ENCODE measurements at regions not wholly inside any gene's neighbourhood (a gene's known extent, or its start where the extent isn't known, plus 50 kb on each side); places are given as distances from the start of the nearest gene placed in this dataset.

DNA sequence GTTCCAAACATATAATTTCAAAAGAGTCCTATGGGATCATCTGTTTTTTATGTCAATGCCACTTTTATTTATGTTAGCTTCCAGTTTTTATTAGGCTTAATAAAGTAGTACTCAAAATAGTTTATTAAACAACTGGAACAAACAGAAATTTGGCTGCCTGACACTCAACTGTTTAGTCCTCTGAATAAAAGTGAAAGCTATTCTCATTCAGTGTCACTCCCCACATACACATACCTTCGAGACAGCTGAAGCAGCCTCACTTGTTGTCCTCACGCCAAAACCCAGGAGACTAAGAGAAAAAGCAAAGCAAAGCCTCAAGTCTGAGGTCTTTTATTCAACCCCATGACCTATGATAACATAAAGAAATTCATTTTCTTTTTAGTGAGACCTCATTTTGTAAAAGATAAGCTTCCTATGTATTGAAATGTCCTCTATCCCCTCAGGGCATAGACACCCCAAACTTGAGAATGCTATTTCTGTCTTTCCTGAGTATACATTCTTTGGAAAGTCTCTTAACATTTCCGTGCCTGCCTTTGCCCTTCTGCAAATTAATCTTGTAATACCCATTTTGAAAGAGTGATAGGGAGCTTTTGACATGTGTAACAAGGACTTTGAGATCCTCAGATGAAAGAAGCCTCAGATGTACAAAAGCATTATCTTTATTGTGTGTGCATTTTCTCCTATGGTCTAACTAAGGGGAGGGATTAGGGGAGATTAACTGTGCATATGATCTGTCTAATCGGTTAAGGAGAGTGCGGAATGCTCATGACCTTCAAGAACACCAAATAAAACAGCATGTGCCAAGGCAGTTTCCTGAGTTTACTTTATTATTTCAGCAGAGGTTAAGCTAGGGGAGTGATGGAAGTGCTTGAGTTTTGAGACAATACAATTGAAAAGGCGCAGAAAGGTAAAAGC, 1523.7 kb upstream of the PIK3C3 start:
- no peak overlapping the region for H3K23ac ChIP-seq (ENCODE audit: low read length in 2 of 2)
- no peak overlapping the region for H3K27ac ChIP-seq (ENCODE audit: low read length, poor library complexity, severe bottlenecking)
- H2BK12ac ChIP-seq (ENCODE audit: low read length in 2 of 2): no peak overlapping the region
- no peak overlapping the region for H3K4me2 ChIP-seq (ENCODE audit: low read length, poor library complexity, severe bottlenecking)
- no peaks in the 10 kb centered on the region for H3K79me1 ChIP-seq (replicated peaks; ENCODE audit: low read length, poor library complexity, severe bottlenecking)
- H2BK15ac ChIP-seq (ENCODE audit: low read depth, poor library complexity, severe bottlenecking): no peak overlapping the region
- no peak overlapping the region for H4K8ac ChIP-seq (ENCODE audit: low read length)
- no peak overlapping the region for H3K4me3 ChIP-seq (ENCODE audit: insufficient read depth in 1 of 2, low read depth in 1 of 2, low read length in 2 of 2)
- no peaks in the 10 kb centered on the region for H3K36me3 ChIP-seq (ENCODE audit: control insufficient read depth in 1 of 2, insufficient read depth in 2 of 2, low read depth in 1 of 2, low read length in 2 of 2)
- no peak overlapping the region for H3K18ac ChIP-seq (ENCODE audit: low read depth in 1 of 2, low read length in 2 of 2)
- H3K4ac ChIP-seq (ENCODE audit: low read depth in 1 of 2, low read length in 2 of 2): no peak overlapping the region
- H2BK120ac ChIP-seq (ENCODE audit: low read depth, low read length): no peak overlapping the region
- no peak overlapping the region for H3K14ac ChIP-seq (ENCODE audit: low read length in 2 of 2)
- no peaks in the 10 kb centered on the region for H3K4me1 ChIP-seq (ENCODE audit: control insufficient read depth, insufficient read depth, low read depth, low read length)
- H2AFZ ChIP-seq (ENCODE audit: low read depth, low read length): no peak overlapping the region
- WGBS: 95% methylated on average over 5 of the region's 6 CpGs
- no peaks in the 10 kb centered on the region for H3K9me3 ChIP-seq (ENCODE audit: control insufficient read depth, low read length)
- DNase-seq: no peak
- no peak overlapping the region for H2AK5ac ChIP-seq (ENCODE audit: low read length, severe bottlenecking)
- H3K27me3 ChIP-seq (ENCODE audit: control insufficient read depth in 1 of 2, insufficient read depth in 1 of 2, low read length in 2 of 2): no peaks in the 10 kb centered on the region
- no peak overlapping the region for H2BK5ac ChIP-seq (ENCODE audit: low read depth, low read length, poor library complexity, severe bottlenecking)
- no peak overlapping the region for H4K91ac ChIP-seq (ENCODE audit: low read length)
- H3K9ac ChIP-seq (ENCODE audit: low read length): no peak overlapping the region

DNA sequence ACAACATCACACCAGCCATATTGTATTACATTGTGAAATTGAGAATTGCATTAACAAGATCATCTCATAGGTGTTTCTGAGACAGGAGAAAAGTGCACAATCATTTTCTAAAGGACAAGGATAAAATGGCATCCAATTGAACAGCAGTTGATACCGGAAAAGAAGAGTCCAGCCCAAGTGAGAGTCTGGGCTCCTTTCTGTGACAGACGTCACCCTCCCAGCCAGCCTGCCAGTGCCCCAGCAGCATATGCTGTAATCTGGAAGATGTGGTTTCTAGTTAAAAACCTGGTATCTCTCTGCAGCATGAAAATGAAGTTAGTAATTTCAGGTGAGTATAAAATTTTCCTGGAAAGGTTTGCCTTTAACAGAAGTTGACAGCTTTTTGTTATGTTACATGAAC, 1531.7 kb upstream of the PIK3C3 start:
- H2BK120ac ChIP-seq (ENCODE audit: low read depth, low read length): no peak overlapping the region
- no peaks in the 10 kb centered on the region for H3K36me3 ChIP-seq (ENCODE audit: control insufficient read depth in 1 of 2, insufficient read depth in 2 of 2, low read depth in 1 of 2, low read length in 2 of 2)
- no peak overlapping the region for H2BK12ac ChIP-seq (ENCODE audit: low read length in 2 of 2)
- H3K9me3 ChIP-seq (ENCODE audit: control insufficient read depth, low read length): no peaks in the 10 kb centered on the region
- no peaks in the 10 kb centered on the region for H3K79me1 ChIP-seq (replicated peaks; ENCODE audit: low read length, poor library complexity, severe bottlenecking)
- H2AFZ ChIP-seq (ENCODE audit: low read depth, low read length): no peak overlapping the region
- H3K14ac ChIP-seq (ENCODE audit: low read length in 2 of 2): no peak overlapping the region
- no peak overlapping the region for H3K4me2 ChIP-seq (ENCODE audit: low read length, poor library complexity, severe bottlenecking)
- DNase-seq: no peak
- no peak overlapping the region for H2BK5ac ChIP-seq (ENCODE audit: low read depth, low read length, poor library complexity, severe bottlenecking)
- H3K27ac ChIP-seq (ENCODE audit: low read length, poor library complexity, severe bottlenecking): no peak overlapping the region
- no peak overlapping the region for H3K4ac ChIP-seq (ENCODE audit: low read depth in 1 of 2, low read length in 2 of 2)
- no peak overlapping the region for H3K9ac ChIP-seq (ENCODE audit: low read length)
- H4K8ac ChIP-seq (ENCODE audit: low read length): no peak overlapping the region
- H3K23ac ChIP-seq (ENCODE audit: low read length in 2 of 2): no peak overlapping the region
- H2AK5ac ChIP-seq (ENCODE audit: low read length, severe bottlenecking): no peak overlapping the region
- no peak overlapping the region for H3K4me3 ChIP-seq (ENCODE audit: insufficient read depth in 1 of 2, low read depth in 1 of 2, low read length in 2 of 2)
- H2BK15ac ChIP-seq (ENCODE audit: low read depth, poor library complexity, severe bottlenecking): no peak overlapping the region
- H3K4me1 ChIP-seq (ENCODE audit: control insufficient read depth, insufficient read depth, low read depth, low read length): no peaks in the 10 kb centered on the region
- H3K27me3 ChIP-seq (ENCODE audit: control insufficient read depth in 1 of 2, insufficient read depth in 1 of 2, low read length in 2 of 2): no peaks in the 10 kb centered on the region
- no peak overlapping the region for H4K91ac ChIP-seq (ENCODE audit: low read length)
- no peak overlapping the region for H3K18ac ChIP-seq (ENCODE audit: low read depth in 1 of 2, low read length in 2 of 2)
- 95% methylated on average over 2 of the region's 2 CpGs for WGBS

DNA sequence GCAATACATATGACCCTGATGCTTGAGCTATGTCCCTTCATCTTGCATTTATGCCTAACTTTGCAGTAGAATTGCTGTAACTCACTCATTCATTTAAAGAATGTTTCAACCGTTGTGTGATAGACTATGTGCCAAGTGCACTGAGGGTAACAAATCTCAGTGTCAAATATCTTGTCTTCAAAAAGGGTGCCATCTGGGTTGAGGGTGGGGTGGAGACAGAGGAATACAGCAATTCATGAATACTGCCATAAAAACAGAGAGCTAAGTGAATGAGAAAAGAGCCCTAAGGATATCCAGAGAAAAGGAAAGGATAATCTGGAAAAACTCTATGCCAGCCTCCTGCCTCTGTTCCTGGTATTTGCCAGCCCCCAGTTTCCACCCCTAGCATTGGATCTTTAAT, 1534.4 kb upstream of the PIK3C3 start:
- H3K9ac ChIP-seq (ENCODE audit: low read length): no peak overlapping the region
- H3K4me2 ChIP-seq (ENCODE audit: low read length, poor library complexity, severe bottlenecking): no peak overlapping the region
- H2BK5ac ChIP-seq (ENCODE audit: low read depth, low read length, poor library complexity, severe bottlenecking): no peak overlapping the region
- H2BK15ac ChIP-seq (ENCODE audit: low read depth, poor library complexity, severe bottlenecking): no peak overlapping the region
- H3K36me3 ChIP-seq (ENCODE audit: control insufficient read depth in 1 of 2, insufficient read depth in 2 of 2, low read depth in 1 of 2, low read length in 2 of 2): no peaks in the 10 kb centered on the region
- no peak overlapping the region for H3K4me3 ChIP-seq (ENCODE audit: insufficient read depth in 1 of 2, low read depth in 1 of 2, low read length in 2 of 2)
- H2AFZ ChIP-seq (ENCODE audit: low read depth, low read length): no peak overlapping the region
- H3K79me1 ChIP-seq (replicated peaks; ENCODE audit: low read length, poor library complexity, severe bottlenecking): no peaks in the 10 kb centered on the region
- H3K27ac ChIP-seq (ENCODE audit: low read length, poor library complexity, severe bottlenecking): no peak overlapping the region
- DNase-seq: no peak
- H3K27me3 ChIP-seq (ENCODE audit: control insufficient read depth in 1 of 2, insufficient read depth in 1 of 2, low read length in 2 of 2): no peaks in the 10 kb centered on the region
- H2BK12ac ChIP-seq (ENCODE audit: low read length in 2 of 2): no peak overlapping the region
- no peaks in the 10 kb centered on the region for H3K9me3 ChIP-seq (ENCODE audit: control insufficient read depth, low read length)
- H3K4ac ChIP-seq (ENCODE audit: low read depth in 1 of 2, low read length in 2 of 2): no peak overlapping the region
- H3K23ac ChIP-seq (ENCODE audit: low read length in 2 of 2): no peak overlapping the region
- H4K91ac ChIP-seq (ENCODE audit: low read length): no peak overlapping the region
- no peak overlapping the region for H3K18ac ChIP-seq (ENCODE audit: low read depth in 1 of 2, low read length in 2 of 2)
- no peak overlapping the region for H3K14ac ChIP-seq (ENCODE audit: low read length in 2 of 2)
- WGBS: 92% methylated on average over 1 of the region's 1 CpG
- no peak overlapping the region for H4K8ac ChIP-seq (ENCODE audit: low read length)
- no peaks in the 10 kb centered on the region for H3K4me1 ChIP-seq (ENCODE audit: control insufficient read depth, insufficient read depth, low read depth, low read length)
- H2AK5ac ChIP-seq (ENCODE audit: low read length, severe bottlenecking): no peak overlapping the region
- H2BK120ac ChIP-seq (ENCODE audit: low read depth, low read length): no peak overlapping the region

DNA sequence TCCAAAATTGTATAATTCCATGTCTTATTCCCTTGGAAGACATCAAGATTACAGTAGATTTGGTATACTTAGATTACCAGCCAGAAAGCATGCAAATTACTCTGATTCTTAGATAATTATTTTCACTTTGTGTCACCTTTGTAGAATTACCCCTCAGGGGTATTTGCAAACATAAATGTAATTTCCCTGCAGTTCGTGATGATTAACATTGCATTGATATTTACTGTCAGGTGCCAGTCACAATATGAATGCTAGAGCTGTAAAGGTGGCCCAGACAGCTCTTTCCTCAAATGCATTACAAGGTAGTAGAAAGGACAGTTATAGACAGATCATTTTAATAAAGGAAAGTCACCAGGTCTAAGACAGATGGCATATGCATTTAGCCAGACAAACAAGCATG, 1537.5 kb upstream of the PIK3C3 start:
- Histone ChIP-seq H3K9ac (ENCODE audit: low read length) (no peak overlapping the region), H2BK15ac (ENCODE audit: low read depth, poor library complexity, severe bottlenecking) (no peak overlapping the region)

More for the DNA sequence above, 1537.5 kb upstream of the PIK3C3 start:
- Histone ChIP-seq H3K9me3 (ENCODE audit: control insufficient read depth, low read length) (no peaks in the 10 kb centered on the region), H2BK120ac (ENCODE audit: low read depth, low read length) (no peak overlapping the region), H3K79me1 (replicated peaks; ENCODE audit: low read length, poor library complexity, severe bottlenecking) (no peaks in the 10 kb centered on the region), H3K14ac (ENCODE audit: low read length in 2 of 2) (no peak overlapping the region), H3K4me1 (ENCODE audit: control insufficient read depth, insufficient read depth, low read depth, low read length) (no peaks in the 10 kb centered on the region), H2BK12ac (ENCODE audit: low read length in 2 of 2) (no peak overlapping the region), H3K4me2 (ENCODE audit: low read length, poor library complexity, severe bottlenecking) (no peak overlapping the region), H3K27ac (ENCODE audit: low read length, poor library complexity, severe bottlenecking) (no peak overlapping the region), H4K91ac (ENCODE audit: low read length) (no peak overlapping the region), H3K36me3 (ENCODE audit: control insufficient read depth in 1 of 2, insufficient read depth in 2 of 2, low read depth in 1 of 2, low read length in 2 of 2) (no peaks in the 10 kb centered on the region), H4K8ac (ENCODE audit: low read length) (no peak overlapping the region), H2BK5ac (ENCODE audit: low read depth, low read length, poor library complexity, severe bottlenecking) (no peak overlapping the region), H2AK5ac (ENCODE audit: low read length, severe bottlenecking) (no peak overlapping the region), H3K4me3 (ENCODE audit: insufficient read depth in 1 of 2, low read depth in 1 of 2, low read length in 2 of 2) (no peak overlapping the region), H3K4ac (ENCODE audit: low read depth in 1 of 2, low read length in 2 of 2) (no peak overlapping the region), H3K23ac (ENCODE audit: low read length in 2 of 2) (no peak overlapping the region), H2AFZ (ENCODE audit: low read depth, low read length) (no peak overlapping the region), H3K18ac (ENCODE audit: low read depth in 1 of 2, low read length in 2 of 2) (no peak overlapping the region), H3K27me3 (ENCODE audit: control insufficient read depth in 1 of 2, insufficient read depth in 1 of 2, low read length in 2 of 2) (no peaks in the 10 kb centered on the region)
- DNase-seq: no peak
- 56% methylated on average over 1 of the region's 1 CpG for WGBS
